Right renal pelvis (tissue), 4 donors: ENCODE measurements at regions not wholly inside any gene's neighbourhood (a gene's known extent, or its start where the extent isn't known, plus 50 kb on each side); places are given as distances from the start of the nearest gene placed in this dataset.
"Not testable (repeated sequence)": the region's sequence is repeated elsewhere in the genome, so short reads cannot be mapped to it uniquely, and the experiment has no call there.

Experiments
- DNase-seq, 4 donors: peaks; one replicate each; pipeline ENCODE4 v3.0.0-alpha.2; 2013; ENCODE audit warnings: low read depth in 4 of 4, low spot score in 3 of 4, missing footprints in 1 of 4

- DNase-seq, result no peak
Measured at GRCh38 chr3:88000853-88001252, 58.0 kb downstream of the CGGBP1 start.

- no peak for DNase-seq
Measured at GRCh38 chr3:87997966-87998365, 60.8 kb downstream of the CGGBP1 start.

GRCh38 chr3:87997298-87997697, 61.5 kb downstream of the CGGBP1 start:
- no peak for DNase-seq

GRCh38 chr3:87996882-87997281, 61.9 kb downstream of the CGGBP1 start:
- DNase-seq, result no peak

GRCh38 chr3:87993566-87993965, 65.2 kb downstream of the CGGBP1 start:
- no peak for DNase-seq

GRCh38 chr3:87987952-87988351, 70.9 kb downstream of the CGGBP1 start:
- DNase-seq, result no peak

- DNase-seq, result no peak
Measured at GRCh38 chr3:87982421-87982820, 76.4 kb downstream of the CGGBP1 start.

GRCh38 chr3:87979527-87979926, 79.3 kb downstream of the CGGBP1 start:
- DNase-seq, result no peak

- no peak for DNase-seq
Measured at GRCh38 chr3:87977765-87978164, 81.0 kb downstream of the CGGBP1 start.

- no peak for DNase-seq
Measured at GRCh38 chr3:87975716-87976115, 83.1 kb downstream of the CGGBP1 start.

GRCh38 chr3:87973906-87974305, 84.9 kb downstream of the CGGBP1 start:
- DNase-seq, result no peak

- DNase-seq, result no peak
Measured at GRCh38 chr3:87969620-87970019, 89.2 kb downstream of the CGGBP1 start.

GRCh38 chr3:87968668-87969067, 90.1 kb downstream of the CGGBP1 start:
- no peak for DNase-seq

GRCh38 chr3:87958289-87958688, 100.5 kb downstream of the CGGBP1 start:
- DNase-seq, result no peak

GRCh38 chr3:87957575-87957974, 101.2 kb downstream of the CGGBP1 start:
- no peak for DNase-seq

- no peak for DNase-seq
Measured at GRCh38 chr3:87949879-87950208, 109.0 kb downstream of the CGGBP1 start.

- no peak for DNase-seq
Measured at GRCh38 chr3:87949189-87949878, 109.5 kb downstream of the CGGBP1 start.

GRCh38 chr3:87946007-87946406, 112.8 kb downstream of the CGGBP1 start:
- DNase-seq, result not testable (repeated sequence)

GRCh38 chr3:87942256-87942655, 116.5 kb downstream of the CGGBP1 start:
- DNase-seq, result not testable (repeated sequence)

GRCh38 chr3:87924485-87924884, 134.3 kb downstream of the CGGBP1 start:
- no peak for DNase-seq

- DNase-seq, result no peak
Measured at GRCh38 chr3:87920549-87920948, 138.3 kb downstream of the CGGBP1 start.

- no peak for DNase-seq
Measured at GRCh38 chr3:87901141-87901540, 157.7 kb downstream of the CGGBP1 start.

- DNase-seq, result no peak
Measured at GRCh38 chr3:87900061-87900460, 158.7 kb downstream of the CGGBP1 start.
